ENCODE measurements at regions not wholly inside any gene's neighbourhood (a gene's known extent, or its start where the extent isn't known, plus 50 kb on each side); places are given as distances from the start of the nearest gene placed in this dataset.
A peak's percentile ranks its signal among the peaks of the same experiment; 100 is the strongest.

DNA sequence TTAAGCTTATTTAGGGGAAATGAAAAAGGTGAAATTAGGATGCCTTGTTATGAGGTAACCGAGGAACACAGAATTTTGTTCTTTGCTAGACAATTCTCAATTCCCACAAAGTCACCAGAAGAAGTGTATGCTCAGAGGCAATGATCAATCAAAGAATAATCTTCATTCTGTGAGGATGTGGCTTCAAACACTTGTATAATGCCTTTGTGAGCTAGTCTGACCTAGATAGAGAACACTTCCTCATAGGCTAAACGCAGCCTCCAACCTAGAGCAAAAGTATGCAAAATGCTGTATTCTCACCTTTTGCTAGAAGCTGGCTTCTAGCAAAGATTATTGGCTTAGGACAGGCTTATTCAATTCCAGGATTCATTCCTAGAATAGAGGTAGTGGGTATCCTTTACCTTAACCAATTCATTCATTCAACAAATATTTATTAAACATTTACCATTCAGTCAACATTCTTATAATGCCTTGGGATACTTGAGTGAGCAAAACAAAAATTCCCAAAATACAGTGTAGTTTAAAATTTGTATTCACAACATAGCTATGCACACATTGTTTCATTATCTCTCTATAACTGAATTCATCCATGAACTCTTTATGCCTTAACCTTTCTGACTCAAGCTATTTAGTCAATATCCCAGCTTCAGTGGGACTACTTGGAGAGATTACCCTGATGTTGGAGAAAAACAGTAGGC is 530.2 kb downstream of the PTPRC start:
- no peak overlapping the region for H3K4me3 ChIP-seq (ENCODE audit: low read depth, low read length)

GRCh38 chr1:199170711-199171110 is 531.9 kb downstream of the PTPRC start:
- no peak for DNase-seq (ENCODE audit: low read depth)
- no peak overlapping the region for H3K4me3 ChIP-seq (ENCODE audit: low read depth, low read length)

More for the DNA sequence above, 530.2 kb downstream of the PTPRC start:
- DNase-seq (ENCODE audit: low read depth): no peak

GRCh38 chr1:199172171-199173124 is 533.6 kb downstream of the PTPRC start:
- H3K4me3 ChIP-seq (ENCODE audit: low read depth, low read length): no peak overlapping the region
- no peak for DNase-seq (ENCODE audit: low read depth)

DNA sequence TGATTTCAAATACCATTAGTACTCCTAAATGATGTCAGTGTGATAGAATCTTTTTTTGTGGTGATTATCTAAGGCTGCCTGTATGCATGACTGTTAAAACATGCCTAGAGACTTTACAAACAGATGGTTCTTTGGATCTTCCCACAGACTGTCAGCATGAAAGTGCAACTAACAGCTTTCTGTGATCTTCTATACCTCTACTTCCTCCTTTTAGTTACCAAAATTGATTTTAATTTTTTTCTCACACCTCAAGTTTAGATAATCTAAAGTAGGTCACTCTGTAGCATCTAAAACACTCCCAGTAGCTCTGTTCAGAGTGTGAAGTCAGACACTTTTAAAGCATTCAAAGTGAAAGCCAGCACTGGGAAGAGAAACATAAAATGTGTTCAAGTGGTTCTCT is 534.5 kb downstream of the PTPRC start:
- DNase-seq (ENCODE audit: low read depth): peak; percentile 15
- H3K4me3 ChIP-seq (ENCODE audit: low read depth, low read length): no peak overlapping the region

- H3K4me3 ChIP-seq (ENCODE audit: low read depth, low read length): no peak overlapping the region
- DNase-seq (ENCODE audit: low read depth): no peak
Observed at GRCh38 chr1:199174336-199174735, 535.5 kb downstream of the PTPRC start.

- no peak overlapping the region for H3K4me3 ChIP-seq (ENCODE audit: low read depth, low read length)
- no peak for DNase-seq (ENCODE audit: low read depth)
Observed at GRCh38 chr1:199176713-199177112, 537.9 kb downstream of the PTPRC start.

DNA sequence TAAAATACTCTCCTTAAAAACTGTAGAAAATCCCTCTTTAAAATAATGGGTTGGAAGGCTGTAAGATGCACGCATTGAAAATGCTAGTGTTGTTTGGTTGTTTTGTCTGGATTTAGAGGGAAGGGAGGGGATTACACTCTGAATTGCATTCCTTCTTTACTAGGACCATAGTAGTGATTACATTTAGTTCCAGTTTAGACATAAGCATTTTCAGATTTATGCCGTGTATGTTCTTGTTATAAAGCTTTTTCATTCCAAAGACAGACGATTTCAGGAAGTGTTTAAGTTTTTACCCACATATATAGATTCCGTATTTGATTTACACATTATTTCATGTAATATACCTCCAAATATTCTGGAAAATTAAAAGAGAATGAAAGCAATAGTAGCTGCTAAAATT is 538.4 kb downstream of the PTPRC start:
- no peak for DNase-seq (ENCODE audit: low read depth)
- H3K4me3 ChIP-seq (ENCODE audit: low read depth, low read length): no peak overlapping the region

DNA sequence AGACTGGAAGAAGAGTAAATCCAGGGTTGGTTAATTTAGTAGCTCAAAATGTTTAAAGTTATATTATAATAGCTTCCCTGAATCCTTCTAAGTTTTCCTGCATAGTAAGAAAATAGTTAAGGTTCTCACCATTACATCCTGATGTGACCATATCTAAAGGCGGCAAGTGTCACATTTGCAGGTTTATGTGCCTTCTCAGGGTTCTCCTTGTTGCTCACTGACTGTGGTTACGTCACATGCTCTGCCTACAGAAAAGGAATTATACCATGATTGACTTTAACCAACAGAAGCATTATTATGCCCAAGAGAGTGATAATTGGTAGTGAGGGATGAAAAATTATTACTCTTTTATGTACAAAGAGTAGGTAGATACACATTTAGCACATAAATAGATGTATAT is 539.8 kb downstream of the PTPRC start:
- H3K4me3 ChIP-seq (ENCODE audit: low read depth, low read length): no peak overlapping the region
- no peak for DNase-seq (ENCODE audit: low read depth)

GRCh38 chr1:199182186-199182843 is 543.5 kb downstream of the PTPRC start:
- DNase-seq (ENCODE audit: low read depth): no peak

GRCh38 chr1:199184180-199184579 is 545.3 kb downstream of the PTPRC start:
- H3K4me3 ChIP-seq (ENCODE audit: low read depth, low read length): no peak overlapping the region
- no peak for DNase-seq (ENCODE audit: low read depth)

More at GRCh38 chr1:199182186-199182843, 543.5 kb downstream of the PTPRC start:
- no peak overlapping the region for H3K4me3 ChIP-seq (ENCODE audit: low read depth, low read length)

GRCh38 chr1:199194862-199195261 is 556.0 kb downstream of the PTPRC start:
- H3K4me3 ChIP-seq (ENCODE audit: low read depth, low read length): no peak overlapping the region
- no peak for DNase-seq (ENCODE audit: low read depth)

GRCh38 chr1:199197695-199198094 is 558.9 kb downstream of the PTPRC start:
- DNase-seq (ENCODE audit: low read depth): no peak
- no peak overlapping the region for H3K4me3 ChIP-seq (ENCODE audit: low read depth, low read length)

DNA sequence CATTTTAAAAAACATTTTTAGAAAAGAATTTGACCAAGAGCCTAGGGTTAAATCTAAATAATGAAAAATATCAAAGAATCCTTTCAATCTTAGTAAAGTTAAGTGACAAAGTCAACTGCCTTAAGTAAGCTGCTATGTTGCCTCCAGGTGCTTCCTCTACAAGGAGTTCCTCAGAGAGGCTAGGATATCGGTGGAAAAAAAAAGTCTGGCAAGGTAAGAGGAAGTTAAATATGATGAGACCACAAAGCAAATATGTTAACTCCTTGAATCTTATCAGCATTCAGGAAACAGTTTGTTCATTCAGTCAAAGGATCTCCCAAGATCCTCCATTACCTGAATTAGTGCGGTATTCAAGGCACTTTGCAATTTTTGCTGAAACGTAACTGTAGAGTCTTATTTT is 563.5 kb downstream of the PTPRC start:
- H3K4me3 ChIP-seq (ENCODE audit: low read depth, low read length): no peak overlapping the region
- DNase-seq (ENCODE audit: low read depth): no peak

DNA sequence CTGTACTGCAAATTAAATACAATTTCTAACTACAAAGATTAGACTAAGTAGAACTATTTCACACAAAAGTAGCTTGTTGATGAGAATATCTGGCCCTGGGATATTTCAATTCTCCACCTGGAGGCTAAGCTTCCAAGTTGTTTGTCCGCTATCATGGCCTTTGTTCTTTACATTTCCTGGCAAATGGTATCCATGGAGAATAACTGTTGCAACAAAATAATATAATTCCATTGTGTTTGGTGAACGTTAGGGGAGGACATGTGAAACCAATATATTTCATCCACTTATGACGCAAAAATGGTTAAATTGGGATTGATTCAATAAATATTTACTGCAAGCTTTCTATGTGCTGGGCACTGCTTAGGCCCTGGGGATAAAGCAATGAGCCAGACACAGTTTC is 565.4 kb downstream of the PTPRC start:
- DNase-seq (ENCODE audit: low read depth): no peak

DNA sequence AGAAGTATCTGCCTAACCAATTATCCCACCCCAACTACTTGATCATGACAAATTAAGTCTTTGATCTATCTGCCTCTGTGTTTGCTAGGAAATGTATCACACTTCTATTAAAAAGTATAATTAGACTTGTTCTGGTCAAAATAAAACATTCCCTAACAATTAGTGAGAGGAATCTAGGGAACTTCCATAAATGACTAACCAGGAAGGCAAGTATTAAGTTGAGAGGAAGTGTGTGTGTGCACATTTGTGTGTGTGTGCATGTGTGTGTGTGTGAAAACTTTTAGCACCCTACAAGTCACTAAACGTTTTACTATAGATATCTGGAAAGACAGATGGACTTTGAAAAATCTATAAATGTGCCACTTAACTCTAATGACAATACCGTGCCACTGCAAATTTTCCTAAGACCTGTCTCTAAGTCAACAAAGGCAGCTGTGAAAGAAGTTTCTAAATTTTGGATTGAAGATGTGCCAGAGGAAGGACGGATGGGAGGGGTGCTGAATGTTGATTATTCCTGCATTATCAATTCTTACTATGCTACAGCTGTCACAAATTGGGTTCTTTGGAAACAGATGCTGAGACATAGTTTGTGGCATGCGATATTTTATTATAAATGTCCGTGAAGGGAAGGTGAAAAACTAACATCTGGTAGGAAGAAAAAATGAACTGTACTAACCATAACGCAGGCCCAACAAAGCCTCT is 567.1 kb downstream of the PTPRC start:
- H3K4me3 ChIP-seq (ENCODE audit: low read depth, low read length): no peak overlapping the region
- DNase-seq (ENCODE audit: low read depth): no peak

More for the DNA sequence above, 565.4 kb downstream of the PTPRC start:
- no peak overlapping the region for H3K4me3 ChIP-seq (ENCODE audit: low read depth, low read length)

- no peak for DNase-seq (ENCODE audit: low read depth)
- H3K4me3 ChIP-seq (ENCODE audit: low read depth, low read length): no peak overlapping the region
Observed at GRCh38 chr1:199208847-199209246, 570.0 kb downstream of the PTPRC start.

DNA sequence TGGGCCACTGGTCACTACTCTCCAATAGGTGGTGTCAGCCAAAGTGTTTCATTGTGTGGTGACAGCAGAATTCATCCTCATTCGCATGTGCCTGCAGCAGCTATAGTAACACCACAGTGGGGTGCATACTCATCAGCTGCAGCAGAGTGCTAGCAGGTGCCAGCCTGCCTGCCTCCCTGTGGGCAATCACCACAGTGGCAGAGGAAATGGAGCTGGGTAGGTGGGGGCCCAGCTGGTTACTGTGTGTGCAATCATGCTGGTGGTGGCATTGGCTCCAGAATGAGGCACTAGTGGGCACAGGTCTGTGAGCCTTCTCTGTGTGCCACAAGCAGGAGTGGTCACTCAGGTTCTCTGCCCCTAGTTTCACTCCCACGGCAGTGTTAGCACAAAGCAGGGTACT is 579.2 kb downstream of the PTPRC start:
- no peak overlapping the region for H3K4me3 ChIP-seq (ENCODE audit: low read depth, low read length)
- DNase-seq (ENCODE audit: low read depth): no peak

GRCh38 chr1:199218533-199218932 is 579.7 kb downstream of the PTPRC start:
- H3K4me3 ChIP-seq (ENCODE audit: low read depth, low read length): no peak overlapping the region
- no peak for DNase-seq (ENCODE audit: low read depth)

DNA sequence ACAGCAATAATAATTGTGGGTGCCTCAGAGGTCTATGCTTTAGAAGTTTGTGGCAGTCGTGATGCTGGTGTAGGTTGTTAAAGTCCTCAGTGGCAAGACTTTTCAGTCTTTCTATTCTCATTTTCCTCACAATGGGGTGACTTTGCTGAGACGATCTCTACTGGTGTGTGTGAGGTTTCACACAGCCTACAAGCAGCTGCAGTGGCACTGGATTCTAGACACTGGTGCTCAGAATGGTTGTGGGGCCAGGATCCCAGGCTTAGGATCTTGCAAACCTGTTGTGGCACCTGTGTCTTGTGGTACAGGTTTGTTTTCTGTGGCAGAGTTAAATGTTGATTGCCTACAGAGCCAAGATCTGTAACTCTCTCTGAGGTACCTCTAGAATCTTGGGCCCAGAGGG is 581.2 kb downstream of the PTPRC start:
- H3K4me3 ChIP-seq (ENCODE audit: low read depth, low read length): no peak overlapping the region
- no peak for DNase-seq (ENCODE audit: low read depth)
